IPS-18a (cell line): ENCODE measurements at regions not wholly inside any gene's neighbourhood (a gene's known extent, or its start where the extent isn't known, plus 50 kb on each side); places are given as distances from the start of the nearest gene placed in this dataset.

Source experiments
- H3K27ac ChIP-seq: one replicate; pipeline ENCODE4 v1.5.1; 2013; ENCODE audit warnings: low read length
- H3K27me3 ChIP-seq: one replicate; pipeline ENCODE4 v1.6.1; 2013; ENCODE audit warnings: mild to moderate bottlenecking, low read length; ENCODE audit not compliant: control insufficient read depth, insufficient read depth
- H3K36me3 ChIP-seq: one replicate; pipeline ENCODE4 v1.6.1; 2013; ENCODE audit warnings: low read depth, low read length; ENCODE audit not compliant: control insufficient read depth
- H3K4me1 ChIP-seq: one replicate; pipeline ENCODE4 v1.6.1; 2013; ENCODE audit warnings: low read depth, low read length; ENCODE audit not compliant: control insufficient read depth
- H3K4me3 ChIP-seq: one replicate; pipeline ENCODE4 v1.5.1; 2013; ENCODE audit warnings: low read length
- H3K9ac ChIP-seq: one replicate; pipeline ENCODE4 v1.6.1; 2013; ENCODE audit warnings: mild to moderate bottlenecking, low read length, moderate library complexity
- H3K9me3 ChIP-seq: one replicate; pipeline ENCODE4 v1.6.1; 2013; ENCODE audit warnings: low read depth, low read length; ENCODE audit not compliant: control insufficient read depth

DNA sequence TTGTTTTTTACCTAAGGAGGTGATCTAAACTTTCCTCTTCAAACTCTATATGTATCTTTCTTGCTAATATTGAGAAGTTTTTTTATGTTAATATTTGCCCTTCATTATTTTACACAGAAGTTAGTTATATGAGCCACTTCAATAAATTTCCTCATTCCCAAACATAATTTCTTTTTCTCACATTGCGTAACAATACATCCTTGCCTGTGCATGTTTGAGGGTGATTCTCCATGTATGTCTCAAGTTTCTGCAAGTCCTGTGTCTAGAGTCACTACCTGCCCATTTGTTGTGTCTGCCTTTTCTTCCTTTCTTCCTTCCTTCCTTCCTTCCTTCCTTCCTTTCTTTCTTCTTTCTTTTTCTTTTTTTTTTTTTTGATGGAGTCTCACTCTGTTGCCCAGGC lies 2057.9 kb downstream of the PCDH7 start:
- Histone ChIP-seq H3K36me3 (no peaks in the 10 kb centered on the region), H3K27ac (no peak overlapping the region), H3K9me3 (no peaks in the 10 kb centered on the region), H3K9ac (no peak overlapping the region), H3K4me1 (no peaks in the 10 kb centered on the region), H3K27me3 (no peaks in the 10 kb centered on the region), H3K4me3 (no peak overlapping the region)

DNA sequence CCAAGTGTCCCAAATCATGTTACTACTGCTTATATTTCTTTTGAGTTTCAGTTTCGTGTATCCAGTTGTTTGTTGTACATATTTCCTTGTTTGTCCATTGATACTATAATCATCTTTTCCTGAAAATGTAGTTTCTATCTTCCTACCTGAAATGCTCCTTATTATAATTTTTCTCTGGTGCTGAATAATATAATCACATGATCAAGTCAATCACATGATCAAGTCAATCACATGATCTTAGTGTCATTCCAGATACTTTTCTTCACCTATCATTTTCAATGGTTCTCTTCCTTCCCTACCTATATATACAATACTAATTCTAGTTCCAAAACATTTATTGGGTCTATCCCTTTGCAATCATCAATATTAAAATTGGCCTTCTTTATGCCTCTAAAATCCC lies 2058.8 kb downstream of the PCDH7 start:
- H3K4me3 ChIP-seq: no peak overlapping the region
- H3K9ac ChIP-seq: no peak overlapping the region
- no peaks in the 10 kb centered on the region for H3K4me1 ChIP-seq
- no peak overlapping the region for H3K27ac ChIP-seq
- no peaks in the 10 kb centered on the region for H3K27me3 ChIP-seq
- H3K9me3 ChIP-seq: no peaks in the 10 kb centered on the region
- no peaks in the 10 kb centered on the region for H3K36me3 ChIP-seq

- H3K27ac ChIP-seq: no peak overlapping the region
- no peaks in the 10 kb centered on the region for H3K36me3 ChIP-seq
- H3K4me1 ChIP-seq: no peaks in the 10 kb centered on the region
- H3K27me3 ChIP-seq: no peaks in the 10 kb centered on the region
- no peak overlapping the region for H3K4me3 ChIP-seq
- H3K9me3 ChIP-seq: no peaks in the 10 kb centered on the region
- no peak overlapping the region for H3K9ac ChIP-seq
Measured at GRCh38 chr4:32789026-32789608, 2068.9 kb downstream of the PCDH7 start.

GRCh38 chr4:32790803-32791202 lies 2070.6 kb downstream of the PCDH7 start:
- H3K27ac ChIP-seq: no peak overlapping the region
- H3K4me1 ChIP-seq: no peaks in the 10 kb centered on the region
- no peak overlapping the region for H3K9ac ChIP-seq
- H3K9me3 ChIP-seq: no peaks in the 10 kb centered on the region
- no peaks in the 10 kb centered on the region for H3K27me3 ChIP-seq
- no peaks in the 10 kb centered on the region for H3K36me3 ChIP-seq
- no peak overlapping the region for H3K4me3 ChIP-seq

DNA sequence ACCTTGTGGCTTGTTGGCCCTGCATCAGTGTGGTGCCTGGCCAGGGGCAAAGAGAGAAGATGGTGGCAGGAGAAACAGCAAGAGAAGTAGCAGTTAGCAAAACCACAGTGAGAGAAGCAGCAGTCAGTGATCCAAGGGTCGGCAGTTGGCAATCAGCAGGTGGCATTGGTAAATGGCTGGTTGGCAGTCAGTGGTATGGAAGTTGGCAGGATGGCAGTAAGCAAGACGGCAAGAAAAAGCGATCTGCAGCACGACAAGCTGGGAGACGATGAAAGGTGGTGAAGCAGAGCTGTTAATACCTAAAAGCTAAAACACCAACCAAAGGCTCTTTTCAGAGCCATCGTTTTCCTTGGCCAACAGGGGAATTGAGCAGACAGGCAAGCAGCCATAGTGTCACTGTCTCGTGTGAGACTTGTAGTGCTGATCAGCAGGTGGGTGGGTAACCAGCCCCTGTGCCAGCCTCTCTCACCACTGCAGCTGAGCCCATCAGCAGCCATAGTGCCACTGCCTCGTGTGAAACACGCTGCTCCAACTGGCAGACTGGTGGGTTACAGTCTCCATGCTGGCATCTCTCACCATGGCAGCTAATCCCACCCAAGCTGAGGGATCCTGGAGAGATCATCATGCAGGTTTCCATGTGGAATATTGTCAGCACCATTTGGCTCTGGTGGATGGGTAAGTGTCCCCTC lies 2078.4 kb downstream of the PCDH7 start:
- H3K9me3 ChIP-seq: no peaks in the 10 kb centered on the region
- no peaks in the 10 kb centered on the region for H3K27me3 ChIP-seq
- H3K9ac ChIP-seq: no peak overlapping the region
- no peaks in the 10 kb centered on the region for H3K4me1 ChIP-seq
- H3K36me3 ChIP-seq: no peaks in the 10 kb centered on the region
- H3K27ac ChIP-seq: no peak overlapping the region
- no peak overlapping the region for H3K4me3 ChIP-seq

DNA sequence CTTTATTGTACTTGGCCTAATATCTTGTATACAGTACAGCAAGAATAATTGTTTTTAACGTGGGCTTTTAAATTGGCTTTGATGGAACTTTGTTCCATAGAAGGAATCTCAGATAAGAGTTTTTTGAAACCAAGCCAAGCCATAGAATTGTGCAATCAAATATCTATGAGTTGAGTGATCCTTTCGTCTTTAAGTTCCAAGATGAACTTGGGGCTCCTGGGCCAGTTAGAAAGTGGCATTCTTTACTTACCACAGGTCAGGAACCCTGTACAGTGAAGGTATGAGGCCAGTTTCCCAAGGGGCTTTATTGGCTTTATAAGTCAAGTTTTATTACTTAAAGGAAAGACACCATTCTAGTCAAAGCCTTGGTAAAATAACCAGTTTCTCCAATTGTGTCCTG lies 2104.2 kb downstream of the PCDH7 start:
- no peaks in the 10 kb centered on the region for H3K4me1 ChIP-seq
- no peak overlapping the region for H3K27ac ChIP-seq
- H3K36me3 ChIP-seq: no peaks in the 10 kb centered on the region
- no peak overlapping the region for H3K9ac ChIP-seq
- peaks cover 36% of the 10 kb centered on the region for H3K9me3 ChIP-seq
- no peak overlapping the region for H3K4me3 ChIP-seq
- no peaks in the 10 kb centered on the region for H3K27me3 ChIP-seq

DNA sequence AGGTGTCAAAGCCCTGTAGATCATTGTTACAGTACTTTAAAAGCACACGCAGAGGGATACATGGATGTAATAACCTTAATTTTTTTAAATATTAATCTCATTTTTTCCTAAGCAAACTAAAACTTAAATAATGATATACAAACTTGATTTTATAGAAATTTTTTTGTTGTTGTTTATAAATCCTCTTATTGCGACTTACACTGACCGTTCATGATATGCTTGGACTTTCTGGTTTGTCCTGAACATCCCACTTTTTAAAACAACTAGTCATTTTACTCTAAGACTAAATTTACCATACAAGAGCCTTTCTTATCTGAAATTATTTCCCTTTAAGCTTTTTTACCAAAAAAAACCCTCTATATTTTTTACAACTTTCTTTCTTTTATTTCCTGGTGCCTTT lies 2106.0 kb downstream of the PCDH7 start:
- H3K9me3 ChIP-seq: peaks cover 36% of the 10 kb centered on the region
- no peak overlapping the region for H3K9ac ChIP-seq
- H3K27me3 ChIP-seq: no peaks in the 10 kb centered on the region
- H3K27ac ChIP-seq: no peak overlapping the region
- H3K4me3 ChIP-seq: no peak overlapping the region
- no peaks in the 10 kb centered on the region for H3K4me1 ChIP-seq
- no peaks in the 10 kb centered on the region for H3K36me3 ChIP-seq

- no peaks in the 10 kb centered on the region for H3K4me1 ChIP-seq
- H3K9ac ChIP-seq: no peak overlapping the region
- H3K27ac ChIP-seq: no peak overlapping the region
- no peaks in the 10 kb centered on the region for H3K36me3 ChIP-seq
- peaks cover 16% of the 10 kb centered on the region for H3K9me3 ChIP-seq
- no peaks in the 10 kb centered on the region for H3K27me3 ChIP-seq
- no peak overlapping the region for H3K4me3 ChIP-seq
Measured at GRCh38 chr4:32830160-32830559, 2110.0 kb downstream of the PCDH7 start.

- H3K9ac ChIP-seq: no peak overlapping the region
- H3K27me3 ChIP-seq: no peaks in the 10 kb centered on the region
- peaks cover 8% of the 10 kb centered on the region for H3K9me3 ChIP-seq
- no peaks in the 10 kb centered on the region for H3K36me3 ChIP-seq
- H3K27ac ChIP-seq: no peak overlapping the region
- no peak overlapping the region for H3K4me3 ChIP-seq
- H3K4me1 ChIP-seq: no peaks in the 10 kb centered on the region
Measured at GRCh38 chr4:32831104-32831503, 2110.9 kb downstream of the PCDH7 start.

- H3K9ac ChIP-seq: no peak overlapping the region
- no peak overlapping the region for H3K4me3 ChIP-seq
- no peaks in the 10 kb centered on the region for H3K36me3 ChIP-seq
- no peaks in the 10 kb centered on the region for H3K4me1 ChIP-seq
- H3K9me3 ChIP-seq: no peaks in the 10 kb centered on the region
- no peak overlapping the region for H3K27ac ChIP-seq
- no peaks in the 10 kb centered on the region for H3K27me3 ChIP-seq
Measured at GRCh38 chr4:32840461-32841189, 2120.5 kb downstream of the PCDH7 start.

- no peak overlapping the region for H3K4me3 ChIP-seq
- no peaks in the 10 kb centered on the region for H3K9me3 ChIP-seq
- no peaks in the 10 kb centered on the region for H3K4me1 ChIP-seq
Measured at GRCh38 chr4:32841217-32841616, 2121.0 kb downstream of the PCDH7 start.

GRCh38 chr4:32847461-32847860 lies 2127.3 kb downstream of the PCDH7 start:
- H3K27me3 ChIP-seq: no peaks in the 10 kb centered on the region
- H3K4me3 ChIP-seq: no peak overlapping the region
- no peak overlapping the region for H3K27ac ChIP-seq
- H3K9me3 ChIP-seq: no peaks in the 10 kb centered on the region
- no peaks in the 10 kb centered on the region for H3K36me3 ChIP-seq
- H3K9ac ChIP-seq: no peak overlapping the region
- no peaks in the 10 kb centered on the region for H3K4me1 ChIP-seq

More at GRCh38 chr4:32841217-32841616, 2121.0 kb downstream of the PCDH7 start:
- Histone ChIP-seq H3K36me3 (no peaks in the 10 kb centered on the region), H3K27ac (no peak overlapping the region), H3K9ac (no peak overlapping the region), H3K27me3 (no peaks in the 10 kb centered on the region)
